ENCODE measurements at regions not wholly inside any gene's neighbourhood (a gene's known extent, or its start where the extent isn't known, plus 50 kb on each side); places are given as distances from the start of the nearest gene placed in this dataset.

DNA sequence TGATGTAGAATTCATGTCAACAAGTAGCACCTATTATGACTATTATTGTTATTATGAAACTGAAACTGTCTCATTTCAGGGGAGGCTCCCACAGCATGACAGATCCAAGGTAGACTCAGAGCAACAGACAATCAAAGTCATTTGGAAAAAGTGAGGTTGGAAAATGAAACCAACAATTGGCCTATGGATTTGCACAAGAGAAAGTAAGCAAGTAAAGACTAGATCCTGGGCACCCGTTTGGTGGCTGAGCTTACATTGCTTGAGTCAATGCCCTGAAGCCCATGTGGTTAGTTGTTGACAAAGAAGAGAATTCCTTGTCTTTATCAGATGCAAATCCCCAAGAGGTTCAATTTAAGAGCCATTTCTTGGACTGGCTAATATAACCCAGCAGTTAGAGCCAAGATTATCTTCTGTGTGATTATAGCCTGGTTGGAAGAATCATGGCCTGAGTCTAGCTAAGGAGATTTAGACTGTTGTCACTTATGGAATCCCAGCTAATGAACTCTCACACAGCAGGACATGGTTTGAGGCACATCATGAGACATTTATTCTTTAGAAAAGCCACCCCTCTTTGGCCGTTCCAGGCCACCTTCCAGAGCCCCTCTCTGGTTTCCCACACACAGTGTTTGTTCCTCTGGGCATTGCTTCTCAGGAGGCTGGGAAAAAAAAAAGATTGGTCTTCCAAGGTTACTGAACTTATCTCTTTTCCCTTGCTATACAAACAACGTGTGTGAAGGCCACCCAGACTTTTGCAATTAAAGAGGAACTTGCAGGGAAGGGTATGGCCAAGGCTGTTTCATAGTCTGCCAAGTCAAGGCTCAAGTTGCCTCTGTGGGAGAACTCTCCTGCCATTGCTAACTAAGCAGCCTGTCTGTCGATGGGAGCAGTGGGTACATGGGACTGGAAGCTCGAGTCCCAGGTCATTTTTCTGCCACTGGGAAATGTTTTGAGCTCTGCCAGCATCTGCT, 399.5 kb downstream of the ENC1 start:
- Histone ChIP-seq H3K4me1 (ENCODE audit: control insufficient read depth in 2 of 3, insufficient read depth in 2 of 3, low read depth in 1 of 3, low read length in 3 of 3) (no peaks in the 10 kb centered on the region), H3K9ac (ENCODE audit: low read length in 3 of 3) (no peak overlapping the region), H3K27me3 (ENCODE audit: control insufficient read depth, insufficient read depth, low read length) (no peaks in the 10 kb centered on the region), H3K36me3 (ENCODE audit: control insufficient read depth in 2 of 3, insufficient read depth in 3 of 3, low read length in 3 of 3) (no peaks in the 10 kb centered on the region), H3K4me3 (ENCODE audit: low read length in 3 of 3) (no peak overlapping the region), H3K9me3 (ENCODE audit: control insufficient read depth in 2 of 3, insufficient read depth in 1 of 3, low read length in 3 of 3) (no peaks in the 10 kb centered on the region), H3K27ac (ENCODE audit: low read depth in 2 of 2, low read length in 2 of 2) (no peak overlapping the region)
- DNase-seq (no peak), FAIRE-seq (no peak)
- TF ChIP-seq, protein P1, sequence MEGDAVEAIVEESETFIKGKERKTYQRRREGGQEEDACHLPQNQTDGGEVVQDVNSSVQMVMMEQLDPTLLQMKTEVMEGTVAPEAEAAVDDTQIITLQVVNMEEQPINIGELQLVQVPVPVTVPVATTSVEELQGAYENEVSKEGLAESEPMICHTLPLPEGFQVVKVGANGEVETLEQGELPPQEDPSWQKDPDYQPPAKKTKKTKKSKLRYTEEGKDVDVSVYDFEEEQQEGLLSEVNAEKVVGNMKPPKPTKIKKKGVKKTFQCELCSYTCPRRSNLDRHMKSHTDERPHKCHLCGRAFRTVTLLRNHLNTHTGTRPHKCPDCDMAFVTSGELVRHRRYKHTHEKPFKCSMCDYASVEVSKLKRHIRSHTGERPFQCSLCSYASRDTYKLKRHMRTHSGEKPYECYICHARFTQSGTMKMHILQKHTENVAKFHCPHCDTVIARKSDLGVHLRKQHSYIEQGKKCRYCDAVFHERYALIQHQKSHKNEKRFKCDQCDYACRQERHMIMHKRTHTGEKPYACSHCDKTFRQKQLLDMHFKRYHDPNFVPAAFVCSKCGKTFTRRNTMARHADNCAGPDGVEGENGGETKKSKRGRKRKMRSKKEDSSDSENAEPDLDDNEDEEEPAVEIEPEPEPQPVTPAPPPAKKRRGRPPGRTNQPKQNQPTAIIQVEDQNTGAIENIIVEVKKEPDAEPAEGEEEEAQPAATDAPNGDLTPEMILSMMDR (IDR thresholded peaks at IDR 0.05; ENCODE audit: borderline replicate concordance, extremely low read depth, insufficient read depth), result no peak
- intact Hi-C loops (cut with DNase I), result no loop called here

GRCh38 chr5:74239261-74239660, 401.3 kb downstream of the ENC1 start:
- no peaks in the 10 kb centered on the region for H3K4me1 ChIP-seq (ENCODE audit: control insufficient read depth in 2 of 3, insufficient read depth in 2 of 3, low read depth in 1 of 3, low read length in 3 of 3)
- FAIRE-seq, result no peak
- H3K27me3 ChIP-seq (ENCODE audit: control insufficient read depth, insufficient read depth, low read length), result no peaks in the 10 kb centered on the region
- DNase-seq, result no peak
- intact Hi-C loops (cut with DNase I), result no loop called here
- TF ChIP-seq, protein P1 (IDR thresholded peaks at IDR 0.05; ENCODE audit: borderline replicate concordance, extremely low read depth, insufficient read depth), result no peak
- H3K27ac ChIP-seq (ENCODE audit: low read depth in 2 of 2, low read length in 2 of 2), result no peak overlapping the region
- no peaks in the 10 kb centered on the region for H3K36me3 ChIP-seq (ENCODE audit: control insufficient read depth in 2 of 3, insufficient read depth in 3 of 3, low read length in 3 of 3)
- H3K9ac ChIP-seq (ENCODE audit: low read length in 3 of 3), result no peak overlapping the region
- H3K4me3 ChIP-seq (ENCODE audit: low read length in 3 of 3), result no peak overlapping the region
- no peaks in the 10 kb centered on the region for H3K9me3 ChIP-seq (ENCODE audit: control insufficient read depth in 2 of 3, insufficient read depth in 1 of 3, low read length in 3 of 3)

GRCh38 chr5:74237571-74238145, 402.9 kb downstream of the ENC1 start:
- no peak for DNase-seq
- Histone ChIP-seq H3K36me3 (ENCODE audit: control insufficient read depth in 2 of 3, insufficient read depth in 3 of 3, low read length in 3 of 3) (no peaks in the 10 kb centered on the region), H3K4me1 (ENCODE audit: control insufficient read depth in 2 of 3, insufficient read depth in 2 of 3, low read depth in 1 of 3, low read length in 3 of 3) (no peaks in the 10 kb centered on the region), H3K27ac (ENCODE audit: low read depth in 2 of 2, low read length in 2 of 2) (no peak overlapping the region), H3K4me3 (ENCODE audit: low read length in 3 of 3) (no peak overlapping the region), H3K9ac (ENCODE audit: low read length in 3 of 3) (no peak overlapping the region), H3K9me3 (ENCODE audit: control insufficient read depth in 2 of 3, insufficient read depth in 1 of 3, low read length in 3 of 3) (no peaks in the 10 kb centered on the region), H3K27me3 (ENCODE audit: control insufficient read depth, insufficient read depth, low read length) (no peaks in the 10 kb centered on the region)
- FAIRE-seq, result no peak
- TF ChIP-seq, protein P1 (IDR thresholded peaks at IDR 0.05; ENCODE audit: borderline replicate concordance, extremely low read depth, insufficient read depth), result no peak
- intact Hi-C loops (cut with DNase I), result no loop called here

Measured in kidney (tissue), 13 donors.